GM19438 (cell line): ENCODE measurements at regions not wholly inside any gene's neighbourhood (a gene's known extent, or its start where the extent isn't known, plus 50 kb on each side); places are given as distances from the start of the nearest gene placed in this dataset.

Source experiments
- ATAC-seq: cut with Tn5 transposase; IDR thresholded peaks from one replicate; pipeline ENCODE4 v1.9.1; 2021; ENCODE audit warnings: low read depth; ENCODE audit not compliant: unreplicated experiment

GRCh38 chr6:37557645-37558114, 58.0 kb upstream of the CCDC167 start:
- ATAC-seq, result no peak

- ATAC-seq, result no peak
Measured at GRCh38 chr6:37556881-37557644, 57.4 kb upstream of the CCDC167 start.

GRCh38 chr6:37555040-37555781, 55.5 kb upstream of the CCDC167 start:
- no peak for ATAC-seq

GRCh38 chr6:37554480-37554819, 54.8 kb upstream of the CCDC167 start:
- ATAC-seq, result no peak

- no peak for ATAC-seq
Measured at GRCh38 chr6:37552267-37552666, 52.6 kb upstream of the CCDC167 start.

GRCh38 chr6:37551867-37552266, 52.2 kb upstream of the CCDC167 start:
- ATAC-seq, result no peak

GRCh38 chr6:37551446-37551845, 51.8 kb upstream of the CCDC167 start:
- ATAC-seq, result no peak

- no peak for ATAC-seq
Measured at GRCh38 chr6:37551002-37551401, 51.3 kb upstream of the CCDC167 start.

- no peak for ATAC-seq
Measured at GRCh38 chr6:37550191-37550831, 50.6 kb upstream of the CCDC167 start.

GRCh38 chr6:37549558-37549957, 49.9 kb upstream of the CCDC167 start:
- ATAC-seq, result no peak
